ENCODE measurements at regions not wholly inside any gene's neighbourhood (a gene's known extent, or its start where the extent isn't known, plus 50 kb on each side); places are given as distances from the start of the nearest gene placed in this dataset.

DNA sequence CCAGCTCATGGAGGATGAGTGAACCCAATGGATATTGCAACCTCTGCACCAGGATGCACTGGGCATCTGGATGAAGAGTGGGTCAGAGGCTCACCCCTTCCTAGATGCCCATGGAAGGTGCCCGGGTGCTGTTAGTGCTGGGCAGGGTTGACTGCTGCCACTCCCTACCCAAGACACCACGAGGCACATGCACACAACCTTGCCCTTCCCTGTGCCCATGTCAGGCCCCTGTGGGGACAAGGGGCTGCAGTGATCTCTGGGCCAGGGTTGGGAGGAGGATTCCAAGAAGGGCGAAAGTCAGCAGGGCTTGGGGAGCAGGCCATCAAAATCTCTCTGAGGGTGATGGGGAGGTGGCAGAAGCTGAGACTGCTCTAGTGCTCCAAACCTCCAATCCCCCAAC is 309.7 kb upstream of the ST6GAL2 start:
- no peak overlapping the region for H2AFZ ChIP-seq
- no peak for TF ChIP-seq ZNF331 (CRISPR knock-in tag; IDR thresholded peaks at IDR 0.05; ENCODE audit: low read depth)
- TF ChIP-seq, protein P1, sequence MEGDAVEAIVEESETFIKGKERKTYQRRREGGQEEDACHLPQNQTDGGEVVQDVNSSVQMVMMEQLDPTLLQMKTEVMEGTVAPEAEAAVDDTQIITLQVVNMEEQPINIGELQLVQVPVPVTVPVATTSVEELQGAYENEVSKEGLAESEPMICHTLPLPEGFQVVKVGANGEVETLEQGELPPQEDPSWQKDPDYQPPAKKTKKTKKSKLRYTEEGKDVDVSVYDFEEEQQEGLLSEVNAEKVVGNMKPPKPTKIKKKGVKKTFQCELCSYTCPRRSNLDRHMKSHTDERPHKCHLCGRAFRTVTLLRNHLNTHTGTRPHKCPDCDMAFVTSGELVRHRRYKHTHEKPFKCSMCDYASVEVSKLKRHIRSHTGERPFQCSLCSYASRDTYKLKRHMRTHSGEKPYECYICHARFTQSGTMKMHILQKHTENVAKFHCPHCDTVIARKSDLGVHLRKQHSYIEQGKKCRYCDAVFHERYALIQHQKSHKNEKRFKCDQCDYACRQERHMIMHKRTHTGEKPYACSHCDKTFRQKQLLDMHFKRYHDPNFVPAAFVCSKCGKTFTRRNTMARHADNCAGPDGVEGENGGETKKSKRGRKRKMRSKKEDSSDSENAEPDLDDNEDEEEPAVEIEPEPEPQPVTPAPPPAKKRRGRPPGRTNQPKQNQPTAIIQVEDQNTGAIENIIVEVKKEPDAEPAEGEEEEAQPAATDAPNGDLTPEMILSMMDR (conservative IDR thresholded peaks at IDR 0.05; ENCODE audit: low read depth in 2 of 2), result no peak
- Mint-ChIP-seq H3K27me3 (ENCODE audit: insufficient read depth, low read depth, poor library complexity) (no peaks in the 10 kb centered on the region), H3K36me3 (ENCODE audit: low read depth) (no peaks in the 10 kb centered on the region), H3K4me1 (no peaks in the 10 kb centered on the region), H3K4me3 (no peak overlapping the region), H3K9me3 (no peaks in the 10 kb centered on the region; the same call in 2 of the 3 replicates), H3K27ac (no peak overlapping the region)
- H3F3A ChIP-seq (replicated peaks; ENCODE audit: low read depth), result no peaks in the 10 kb centered on the region
- H3K79me2 ChIP-seq (replicated peaks; ENCODE audit: insufficient read depth), result no peaks in the 10 kb centered on the region
- 0 out of 2 replicates have a peak, but pooled peaks cover 6% of the 10 kb centered on the region for H3K9me2 ChIP-seq (ENCODE audit: insufficient read depth)
- H3K27me3 ChIP-seq (ENCODE audit: insufficient read depth), result no peaks in the 10 kb centered on the region
- no peak for DNase-seq (ENCODE audit: low spot score)
- no peaks in the 10 kb centered on the region for H3K4me1 ChIP-seq (ENCODE audit: insufficient read depth)
- H3K36me3 ChIP-seq (ENCODE audit: insufficient read depth), result no peaks in the 10 kb centered on the region
- H3K4me3 ChIP-seq, result no peak overlapping the region
- no peak for ATAC-seq
- no peaks in the 10 kb centered on the region for H4K20me1 ChIP-seq (replicated peaks; ENCODE audit: insufficient read depth)
- no peak overlapping the region for H3K27ac ChIP-seq (ENCODE audit: low read depth)
- H3K4me2 ChIP-seq, result no peak overlapping the region

DNA sequence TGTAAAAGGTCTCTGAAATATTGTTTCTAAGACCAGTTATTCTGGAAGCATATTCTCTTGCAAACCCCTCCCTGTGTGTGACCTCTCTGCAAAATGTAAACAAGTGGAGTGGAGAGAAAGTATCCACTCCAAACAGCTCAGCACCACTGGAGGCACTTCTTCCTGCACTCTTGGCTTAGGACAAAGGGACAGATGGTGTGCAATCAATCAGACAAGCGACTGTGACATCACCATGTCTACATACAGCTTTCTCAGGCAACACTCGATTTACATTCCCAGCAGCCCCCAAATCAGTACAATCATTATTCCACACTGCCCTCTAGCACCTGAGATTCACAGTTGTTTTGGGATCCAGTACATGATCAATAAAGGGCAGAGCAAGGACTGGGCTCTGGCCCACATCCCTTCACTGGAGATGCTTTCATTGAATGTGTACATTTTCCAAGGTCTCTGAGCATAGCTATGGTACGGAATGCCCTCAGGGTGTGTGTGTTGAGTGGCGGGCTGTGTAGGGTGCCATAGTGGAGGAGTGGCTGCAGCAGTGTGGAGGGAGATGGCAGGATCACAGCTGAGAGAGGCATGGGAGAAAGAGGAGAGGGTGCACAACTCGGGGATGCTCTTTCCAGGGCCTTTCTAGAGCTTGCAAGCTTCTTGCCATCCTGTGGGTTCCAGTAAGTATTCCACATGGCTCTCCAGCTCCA is 311.8 kb upstream of the ST6GAL2 start:
- Mint-ChIP-seq H3K27ac (no peak overlapping the region), H3K4me3 (no peak overlapping the region), H3K4me1 (no peaks in the 10 kb centered on the region), H3K27me3 (ENCODE audit: insufficient read depth, low read depth, poor library complexity) (no peaks in the 10 kb centered on the region), H3K36me3 (ENCODE audit: low read depth) (no peaks in the 10 kb centered on the region), H3K9me3 (no peaks in the 10 kb centered on the region; the same call in 2 of the 3 replicates)
- Histone ChIP-seq H2AFZ (peak overlapping the region; percentile 78; the same call in 1 of the 2 replicates), H3K4me2 (no peak overlapping the region), H3K79me2 (replicated peaks; ENCODE audit: insufficient read depth) (no peaks in the 10 kb centered on the region), H3K27ac (ENCODE audit: low read depth) (no peak overlapping the region), H3F3A (replicated peaks; ENCODE audit: low read depth) (no peaks in the 10 kb centered on the region), H3K36me3 (ENCODE audit: insufficient read depth) (no peaks in the 10 kb centered on the region), H3K4me3 (no peak overlapping the region), H3K9me2 (ENCODE audit: insufficient read depth) (0 out of 2 replicates have a peak, but pooled peaks cover 6% of the 10 kb centered on the region), H3K27me3 (ENCODE audit: insufficient read depth) (no peaks in the 10 kb centered on the region), H3K4me1 (ENCODE audit: insufficient read depth) (no peaks in the 10 kb centered on the region), H4K20me1 (replicated peaks; ENCODE audit: insufficient read depth) (no peaks in the 10 kb centered on the region)
- DNase-seq (ENCODE audit: low spot score), result no peak
- TF ChIP-seq ZNF114 (CRISPR knock-in tag; IDR thresholded peaks at IDR 0.05) (no peak), CREB1 (CRISPR knock-in tag; IDR thresholded peaks at IDR 0.05; ENCODE audit: low read depth) (no peak), JUNB (IDR thresholded peaks at IDR 0.05; ENCODE audit: unreplicated experiment) (no peak)
- TF ChIP-seq, protein P2, sequence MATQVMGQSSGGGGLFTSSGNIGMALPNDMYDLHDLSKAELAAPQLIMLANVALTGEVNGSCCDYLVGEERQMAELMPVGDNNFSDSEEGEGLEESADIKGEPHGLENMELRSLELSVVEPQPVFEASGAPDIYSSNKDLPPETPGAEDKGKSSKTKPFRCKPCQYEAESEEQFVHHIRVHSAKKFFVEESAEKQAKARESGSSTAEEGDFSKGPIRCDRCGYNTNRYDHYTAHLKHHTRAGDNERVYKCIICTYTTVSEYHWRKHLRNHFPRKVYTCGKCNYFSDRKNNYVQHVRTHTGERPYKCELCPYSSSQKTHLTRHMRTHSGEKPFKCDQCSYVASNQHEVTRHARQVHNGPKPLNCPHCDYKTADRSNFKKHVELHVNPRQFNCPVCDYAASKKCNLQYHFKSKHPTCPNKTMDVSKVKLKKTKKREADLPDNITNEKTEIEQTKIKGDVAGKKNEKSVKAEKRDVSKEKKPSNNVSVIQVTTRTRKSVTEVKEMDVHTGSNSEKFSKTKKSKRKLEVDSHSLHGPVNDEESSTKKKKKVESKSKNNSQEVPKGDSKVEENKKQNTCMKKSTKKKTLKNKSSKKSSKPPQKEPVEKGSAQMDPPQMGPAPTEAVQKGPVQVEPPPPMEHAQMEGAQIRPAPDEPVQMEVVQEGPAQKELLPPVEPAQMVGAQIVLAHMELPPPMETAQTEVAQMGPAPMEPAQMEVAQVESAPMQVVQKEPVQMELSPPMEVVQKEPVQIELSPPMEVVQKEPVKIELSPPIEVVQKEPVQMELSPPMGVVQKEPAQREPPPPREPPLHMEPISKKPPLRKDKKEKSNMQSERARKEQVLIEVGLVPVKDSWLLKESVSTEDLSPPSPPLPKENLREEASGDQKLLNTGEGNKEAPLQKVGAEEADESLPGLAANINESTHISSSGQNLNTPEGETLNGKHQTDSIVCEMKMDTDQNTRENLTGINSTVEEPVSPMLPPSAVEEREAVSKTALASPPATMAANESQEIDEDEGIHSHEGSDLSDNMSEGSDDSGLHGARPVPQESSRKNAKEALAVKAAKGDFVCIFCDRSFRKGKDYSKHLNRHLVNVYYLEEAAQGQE (IDR thresholded peaks at IDR 0.05; ENCODE audit: unreplicated experiment), result no peak
- TF ChIP-seq, protein P1 (conservative IDR thresholded peaks at IDR 0.05; ENCODE audit: low read depth in 2 of 2), result peak in 1 of 2 experiments; percentile 37; a peak in 2 of 4 replicates
- ATAC-seq, result no peak
